ENCODE measurements at regions not wholly inside any gene's neighbourhood (a gene's known extent, or its start where the extent isn't known, plus 50 kb on each side); places are given as distances from the start of the nearest gene placed in this dataset.

DNA sequence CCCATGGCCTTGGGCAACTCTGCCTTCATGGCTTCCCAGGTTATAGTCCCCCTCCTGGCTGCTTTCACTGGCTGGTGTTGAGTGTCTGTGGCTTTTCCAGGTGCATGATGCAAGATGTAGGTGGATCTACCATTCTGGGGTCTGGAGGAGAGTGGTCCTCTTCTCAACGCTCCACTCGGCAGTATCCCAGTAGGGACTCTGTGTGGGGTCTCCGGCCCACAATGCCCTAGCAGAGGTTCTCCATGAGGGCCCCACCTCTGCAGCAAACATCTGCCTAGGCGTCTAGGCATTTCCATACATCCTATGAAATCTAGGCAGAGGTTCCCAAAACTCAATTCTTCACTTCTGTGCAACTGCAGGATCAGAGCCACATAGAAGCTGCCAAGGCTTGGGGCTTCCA, 763.4 kb upstream of the EPHA5 start:
- TF ChIP-seq, protein P1, sequence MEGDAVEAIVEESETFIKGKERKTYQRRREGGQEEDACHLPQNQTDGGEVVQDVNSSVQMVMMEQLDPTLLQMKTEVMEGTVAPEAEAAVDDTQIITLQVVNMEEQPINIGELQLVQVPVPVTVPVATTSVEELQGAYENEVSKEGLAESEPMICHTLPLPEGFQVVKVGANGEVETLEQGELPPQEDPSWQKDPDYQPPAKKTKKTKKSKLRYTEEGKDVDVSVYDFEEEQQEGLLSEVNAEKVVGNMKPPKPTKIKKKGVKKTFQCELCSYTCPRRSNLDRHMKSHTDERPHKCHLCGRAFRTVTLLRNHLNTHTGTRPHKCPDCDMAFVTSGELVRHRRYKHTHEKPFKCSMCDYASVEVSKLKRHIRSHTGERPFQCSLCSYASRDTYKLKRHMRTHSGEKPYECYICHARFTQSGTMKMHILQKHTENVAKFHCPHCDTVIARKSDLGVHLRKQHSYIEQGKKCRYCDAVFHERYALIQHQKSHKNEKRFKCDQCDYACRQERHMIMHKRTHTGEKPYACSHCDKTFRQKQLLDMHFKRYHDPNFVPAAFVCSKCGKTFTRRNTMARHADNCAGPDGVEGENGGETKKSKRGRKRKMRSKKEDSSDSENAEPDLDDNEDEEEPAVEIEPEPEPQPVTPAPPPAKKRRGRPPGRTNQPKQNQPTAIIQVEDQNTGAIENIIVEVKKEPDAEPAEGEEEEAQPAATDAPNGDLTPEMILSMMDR (IDR thresholded peaks at IDR 0.05 in 8 of 11, conservative IDR thresholded peaks at IDR 0.05 in 3 of 11): no peak
- no peak for TF ChIP-seq POLR2AphosphoS5 (IDR thresholded peaks at IDR 0.05)
